Calu3 (cell line): ENCODE measurements at regions not wholly inside any gene's neighbourhood (a gene's known extent, or its start where the extent isn't known, plus 50 kb on each side); places are given as distances from the start of the nearest gene placed in this dataset.

Source experiments
- BruUV-seq: library from RNA; stranded (reverse); fragments of 400-500 nt; replicated peaks from 2 replicates; lab custom pipeline; 2021; lab: Mats Ljungman, UMichigan
- CTCF ChIA-PET: fragments of 300-600 bp; sonication (Branson Sonifier 250); formaldehyde crosslinking; loops from one replicate; lab custom pipeline; 2022; ENCODE audit warnings: antibody characterized with exemption; lab: Charles Lee
- DNase-seq: peaks from one replicate; pipeline ENCODE4 v3.0.0; 2022
- H3K27ac Mint-ChIP-seq: one replicate; pipeline ENCODE4 v1.8.0; 2022; ENCODE audit warnings: mixed read lengths; ENCODE audit not compliant: unreplicated experiment
- H3K27me3 Mint-ChIP-seq: one replicate; pipeline ENCODE4 v1.8.0; 2022; ENCODE audit warnings: mixed read lengths; ENCODE audit not compliant: unreplicated experiment
- H3K36me3 Mint-ChIP-seq: one replicate; pipeline ENCODE4 v1.8.0; 2022; ENCODE audit warnings: mild to moderate bottlenecking, moderate library complexity, mixed read lengths; ENCODE audit not compliant: insufficient read depth, unreplicated experiment
- H3K4me1 Mint-ChIP-seq: one replicate; pipeline ENCODE4 v1.8.0; 2022; ENCODE audit warnings: mild to moderate bottlenecking, low read depth, mixed read lengths; ENCODE audit not compliant: unreplicated experiment
- H3K4me3 Mint-ChIP-seq: one replicate; pipeline ENCODE4 v1.8.0; 2022; ENCODE audit warnings: mild to moderate bottlenecking, low read depth, moderate library complexity, mixed read lengths; ENCODE audit not compliant: unreplicated experiment
- H3K9me3 Mint-ChIP-seq: one replicate; pipeline ENCODE4 v1.8.0; 2022; ENCODE audit warnings: low read depth, mixed read lengths; ENCODE audit not compliant: unreplicated experiment
- CTCF ChIP-seq: fragments of 200-600 bp; IDR thresholded peaks from one replicate; pipeline ENCODE4 v1.8.0; 2022; ENCODE audit warnings: antibody characterized with exemption; ENCODE audit not compliant: unreplicated experiment
- intact Hi-C: fragments of 100-400 bp; cut with micrococcal nuclease; formaldehyde crosslinking; loops from one replicate; pipeline ENCODE4 v1.10.0; 2022; ENCODE audit not compliant: unreplicated experiment

GRCh38 chr4:137968956-137969678 lies 273.0 kb downstream of the SLC7A11 start:
- Mint-ChIP-seq H3K36me3 (no peaks in the 10 kb centered on the region), H3K4me3 (no peak overlapping the region), H3K9me3 (peaks cover 7% of the 10 kb centered on the region), H3K4me1 (peaks cover 21% of the 10 kb centered on the region), H3K27me3 (no peaks in the 10 kb centered on the region), H3K27ac (no peak overlapping the region)
- CTCF ChIA-PET = no interaction called here
- TF ChIP-seq CTCF = no peak
- no TSS peak for BruUV-seq
- intact Hi-C loops = no loop called here
- peak; percentile 1 for DNase-seq

GRCh38 chr4:137967480-137968190 lies 274.5 kb downstream of the SLC7A11 start:
- peaks cover 12% of the 10 kb centered on the region for H3K4me1 Mint-ChIP-seq
- peaks cover 7% of the 10 kb centered on the region for H3K9me3 Mint-ChIP-seq
- intact Hi-C loops = no loop called here
- BruUV-seq = no TSS peak
- no peak for TF ChIP-seq CTCF
- H3K27ac Mint-ChIP-seq = no peak overlapping the region
- no peaks in the 10 kb centered on the region for H3K36me3 Mint-ChIP-seq
- H3K27me3 Mint-ChIP-seq = no peaks in the 10 kb centered on the region
- no peak for DNase-seq
- H3K4me3 Mint-ChIP-seq = no peak overlapping the region
- CTCF ChIA-PET = no interaction called here

- Mint-ChIP-seq H3K4me3 (no peak overlapping the region), H3K27ac (no peak overlapping the region), H3K36me3 (no peaks in the 10 kb centered on the region), H3K9me3 (peaks cover 7% of the 10 kb centered on the region), H3K4me1 (peaks cover 10% of the 10 kb centered on the region), H3K27me3 (no peaks in the 10 kb centered on the region)
- CTCF ChIA-PET = no interaction called here
- no peak for TF ChIP-seq CTCF
- intact Hi-C loops = no loop called here
- no peak for DNase-seq
- no TSS peak for BruUV-seq
Measured at GRCh38 chr4:137966504-137966903, 275.6 kb downstream of the SLC7A11 start.

- no peak overlapping the region for H3K27ac Mint-ChIP-seq
Measured at GRCh38 chr4:137961051-137961438, 281.1 kb downstream of the SLC7A11 start.

More at GRCh38 chr4:137961051-137961438, 281.1 kb downstream of the SLC7A11 start:
- peaks cover under 1% of the 10 kb centered on the region for H3K9me3 Mint-ChIP-seq
- no peak overlapping the region for H3K4me3 Mint-ChIP-seq
- H3K27me3 Mint-ChIP-seq = no peaks in the 10 kb centered on the region
- DNase-seq = no peak
- BruUV-seq = no TSS peak
- no peaks in the 10 kb centered on the region for H3K4me1 Mint-ChIP-seq
- H3K36me3 Mint-ChIP-seq = no peaks in the 10 kb centered on the region
- CTCF ChIA-PET = interaction anchor here (0.5 kb wide), 1 partner anchor 105 kb away, joined by 3 read pairs; no protein-coding TSS in a partner anchor
- intact Hi-C loops = no loop called here
- TF ChIP-seq CTCF = no peak
